OCI-LY3 (cell line): ENCODE measurements at regions not wholly inside any gene's neighbourhood (a gene's known extent, or its start where the extent isn't known, plus 50 kb on each side); places are given as distances from the start of the nearest gene placed in this dataset.

Experiments
- CTCF ChIP-seq: fragments of 200-600, 300-600 bp; sonication (generic); IDR thresholded peaks from 2 replicates; pipeline ENCODE4 v1.5.1; 2014; ENCODE audit warnings: antibody characterized with exemption, low read length, low read depth
- EZH2phosphoT487 ChIP-seq: fragments of 200-600 bp; shearing (Covaris generic); IDR thresholded peaks from 2 replicates; pipeline ENCODE4 v1.6.1; 2018; ENCODE audit warnings: antibody characterized with exemption, mixed run types, low read depth

- TF ChIP-seq CTCF: no peak
- no peak for TF ChIP-seq EZH2phosphoT487
Measured at GRCh38 chr21:27314131-27314530, 347.2 kb upstream of the ADAMTS5 start.
